Coronary artery (tissue), 2 donors: ENCODE measurements at regions not wholly inside any gene's neighbourhood (a gene's known extent, or its start where the extent isn't known, plus 50 kb on each side); places are given as distances from the start of the nearest gene placed in this dataset.
"Not testable (repeated sequence)": the region's sequence is repeated elsewhere in the genome, so short reads cannot be mapped to it uniquely, and the experiment has no call there.

Experiments
- DNase-seq: peaks from one replicate; pipeline ENCODE4 v3.0.0-alpha.2; 2017; ENCODE audit warnings: low spot score
- H3K27ac ChIP-seq, 2 donors: fragments of 200-600 bp; sonication (generic); one replicate each; pipeline ENCODE4 v1.5.1; 2016 to 2019
- H3K4me3 ChIP-seq: fragments of 200-600 bp; sonication (generic); 2 replicates; pipeline ENCODE4 v1.5.1; 2016; ENCODE audit warnings: mild to moderate bottlenecking, moderate library complexity
- CTCF ChIP-seq: fragments of 200-600 bp; sonication (generic); IDR thresholded peaks from one replicate; pipeline ENCODE4 v1.5.1; 2019; ENCODE audit warnings: antibody characterized with exemption

GRCh38 chr2:8344144-8345097 lies 337.4 kb upstream of the ID2 start:
- no peak overlapping the region for H3K27ac ChIP-seq
- H3K4me3 ChIP-seq, result no peak overlapping the region
- TF ChIP-seq CTCF, result no peak
- no peak for DNase-seq

GRCh38 chr2:8345200-8345599 lies 336.7 kb upstream of the ID2 start:
- no peak for TF ChIP-seq CTCF
- no peak for DNase-seq
- Histone ChIP-seq H3K27ac (no peak overlapping the region), H3K4me3 (no peak overlapping the region)

GRCh38 chr2:8346208-8346607 lies 335.6 kb upstream of the ID2 start:
- no peak for DNase-seq
- Histone ChIP-seq H3K27ac (no peak overlapping the region), H3K4me3 (no peak overlapping the region)
- TF ChIP-seq CTCF, result no peak

GRCh38 chr2:8346706-8347430 lies 335.0 kb upstream of the ID2 start:
- no peak for TF ChIP-seq CTCF

GRCh38 chr2:8348911-8349310 lies 332.9 kb upstream of the ID2 start:
- H3K27ac ChIP-seq, DNase-seq, H3K4me3 ChIP-seq: not testable (repeated sequence)

More at GRCh38 chr2:8346706-8347430, 335.0 kb upstream of the ID2 start:
- no peak for DNase-seq
- Histone ChIP-seq H3K27ac (no peak overlapping the region), H3K4me3 (no peak overlapping the region)

GRCh38 chr2:8352296-8352695 lies 329.6 kb upstream of the ID2 start:
- Histone ChIP-seq H3K27ac (no peak overlapping the region), H3K4me3 (no peak overlapping the region)
- TF ChIP-seq CTCF, result no peak
- no peak for DNase-seq

- DNase-seq, result no peak
- Histone ChIP-seq H3K4me3 (no peak overlapping the region), H3K27ac (no peak overlapping the region)
- TF ChIP-seq CTCF, result no peak
These were observed 328.9 kb upstream of the ID2 start for GRCh38 chr2:8352989-8353388.
